H1 (cell line): ENCODE measurements at regions not wholly inside any gene's neighbourhood (a gene's known extent, or its start where the extent isn't known, plus 50 kb on each side); places are given as distances from the start of the nearest gene placed in this dataset.

Source experiments
- CTCF ChIA-PET: fragments of 300-600 bp; sonication (Branson Sonifier 250); formaldehyde crosslinking; loops from one replicate; lab custom pipeline; 2021; ENCODE audit not compliant: partially characterized antibody; lab: Charles Lee
- POLR2A ChIA-PET: fragments of 300-600 bp; sonication (Branson Sonifier 250); formaldehyde crosslinking; loops from one replicate; lab custom pipeline; 2021; ENCODE audit warnings: inconsistent platforms; ENCODE audit not compliant: partially characterized antibody; lab: Charles Lee
- DNase-seq, 2 experiments: peaks; one replicate each; pipeline versions ENCODE4 v3.0.0 to v3.0.0-alpha.2; 2010 to 2022; ENCODE audit warnings: low spot score in 2 of 2, low read depth in 1 of 2, mixed read lengths in 1 of 2
- FAIRE-seq: peaks from 2 replicates; lab custom pipeline; 2011; peaks lifted over from hg19 to GRCh38; lab: Jason Lieb, UNC
- H2AFZ ChIP-seq: 2 replicates; pipeline ENCODE4 v1.8.1; 2012; ENCODE audit warnings: low read length, inconsistent platforms
- H2AK5ac ChIP-seq: 2 replicates; pipeline ENCODE4 v1.6.1; 2013; ENCODE audit warnings: low read depth, low read length
- H2BK120ac ChIP-seq: replicated peaks from 2 replicates; pipeline ENCODE3; 2013; ENCODE audit warnings: low read depth, low read length, inconsistent platforms
- H2BK12ac ChIP-seq: 2 replicates; pipeline ENCODE4 v1.6.1; 2013; ENCODE audit warnings: low read depth, low read length
- H2BK15ac ChIP-seq: 2 replicates; pipeline ENCODE4 v1.6.1; 2013; ENCODE audit warnings: low read length
- H2BK20ac ChIP-seq: 2 replicates; pipeline ENCODE4 v1.6.1; 2013; ENCODE audit warnings: low read length
- H2BK5ac ChIP-seq: 2 replicates; pipeline ENCODE4 v1.6.1; 2013; ENCODE audit warnings: low read depth, low read length
- H3K14ac ChIP-seq: 2 replicates; pipeline ENCODE4 v1.6.1; 2013; ENCODE audit warnings: inconsistent platforms; ENCODE audit not compliant: insufficient read length
- H3K18ac ChIP-seq: 2 replicates; pipeline ENCODE4 v1.6.1; 2013; ENCODE audit warnings: low read length; ENCODE audit errors: extremely low read depth
- H3K23ac ChIP-seq: 2 replicates; pipeline ENCODE4 v1.6.1; 2013; ENCODE audit warnings: inconsistent platforms; ENCODE audit not compliant: insufficient read length
- H3K23me2 ChIP-seq: 2 replicates; pipeline ENCODE4 v1.6.1; 2013; ENCODE audit warnings: low read depth, low read length
- H3K27ac ChIP-seq: 2 replicates; pipeline ENCODE4 v1.6.1; 2011; ENCODE audit warnings: low read depth, low read length, inconsistent platforms
- H3K27me3 ChIP-seq, 4 experiments: replicated peaks in 1 of 4; 1 replicate in 1 of 4; 2 replicates in 3 of 4; pipeline versions ENCODE4 v1.6.1 to v1.8.1; 2011 to 2013; ENCODE audit warnings: low read length in 3 of 4, mild to moderate bottlenecking in 3 of 4, inconsistent platforms in 2 of 4, mixed read lengths in 2 of 4, moderate library complexity in 1 of 4; ENCODE audit not compliant: control insufficient read depth in 3 of 4, insufficient read depth in 3 of 4; ENCODE audit errors: extremely low read depth in 1 of 4
- H3K36me3 ChIP-seq, 4 experiments: 2 replicates each; pipeline versions ENCODE4 v1.6.1 to v1.8.1; 2011 to 2013; ENCODE audit warnings: mild to moderate bottlenecking in 4 of 4, low read length in 3 of 4, moderate library complexity in 2 of 4, control low read depth in 1 of 4, inconsistent platforms in 1 of 4; ENCODE audit not compliant: insufficient read depth in 4 of 4, control insufficient read depth in 2 of 4
- H3K4ac ChIP-seq: replicated peaks from 2 replicates; pipeline ENCODE3; 2013; ENCODE audit warnings: low read length, low read depth, mixed read lengths, inconsistent platforms; ENCODE audit not compliant: insufficient read length
- H3K4me1 ChIP-seq, 4 experiments: replicated peaks in 1 of 4; 1 replicate in 1 of 4; 2 replicates in 3 of 4; pipeline versions ENCODE4 v1.6.1 to v1.8.1; 2011 to 2013; ENCODE audit warnings: low read length in 3 of 4, inconsistent platforms in 2 of 4, mixed read lengths in 1 of 4; ENCODE audit not compliant: insufficient read depth in 4 of 4, control insufficient read depth in 3 of 4
- H3K4me2 ChIP-seq, 2 experiments: 2 replicates each; pipeline versions ENCODE4 v1.6.1 to v1.8.1; 2011 to 2013; ENCODE audit warnings: low read depth in 2 of 2, low read length in 2 of 2, control low read depth in 1 of 2, inconsistent platforms in 1 of 2, mild to moderate bottlenecking in 1 of 2; ENCODE audit not compliant: insufficient read depth in 1 of 2
- H3K4me3 ChIP-seq, 4 experiments: fragments of 200-600, 300-600 bp in 1 of 4; sonication (generic), shearing (Covaris generic), sonication (Bioruptor Twin) in 1 of 4; 2 replicates each; pipeline versions ENCODE4 v1.5.1 to v1.8.1; 2011 to 2016; ENCODE audit warnings: low read length in 4 of 4, low read depth in 3 of 4, control low read depth in 2 of 4, inconsistent platforms in 2 of 4, mild to moderate bottlenecking in 2 of 4, mixed read lengths in 1 of 4, moderate library complexity in 1 of 4; ENCODE audit not compliant: insufficient read depth in 2 of 4; ENCODE audit errors: extremely low read depth in 1 of 4
- H3K56ac ChIP-seq: replicated peaks from 2 replicates; pipeline ENCODE3; 2013; ENCODE audit warnings: low read depth, mild to moderate bottlenecking, mixed read lengths, low read length, inconsistent platforms; ENCODE audit not compliant: insufficient read length
- H3K79me1 ChIP-seq: 2 replicates; pipeline ENCODE4 v1.6.1; 2013; ENCODE audit warnings: low read depth, low read length, control low read depth
- H3K79me2 ChIP-seq, 2 experiments: 2 replicates each; pipeline versions ENCODE4 v1.6.1 to v1.8.1; 2012 to 2013; ENCODE audit warnings: low read length in 2 of 2, mild to moderate bottlenecking in 2 of 2, inconsistent platforms in 1 of 2; ENCODE audit not compliant: insufficient read depth in 2 of 2, control insufficient read depth in 1 of 2
- H3K9ac ChIP-seq, 4 experiments: replicated peaks in 1 of 4; 1 replicate in 1 of 4; 2 replicates in 3 of 4; pipeline versions ENCODE4 v1.6.1 to v1.8.1; 2011 to 2013; ENCODE audit warnings: low read depth in 3 of 4, low read length in 3 of 4, control low read depth in 2 of 4, mild to moderate bottlenecking in 2 of 4, moderate library complexity in 2 of 4, inconsistent platforms in 1 of 4; ENCODE audit errors: extremely low read depth in 1 of 4
- H3K9me3 ChIP-seq, 2 experiments: 2 replicates each; pipeline versions ENCODE4 v1.6.1 to v1.8.1; 2012 to 2013; ENCODE audit warnings: mild to moderate bottlenecking in 2 of 2, moderate library complexity in 2 of 2, control low read depth in 1 of 2, inconsistent platforms in 1 of 2, low read depth in 1 of 2, low read length in 1 of 2, mixed read lengths in 1 of 2; ENCODE audit not compliant: insufficient read depth in 2 of 2
- H4K20me1 ChIP-seq, 2 experiments: replicated peaks in 1 of 2; 2 replicates each; pipeline versions ENCODE3 to v1.8.1; 2011 to 2013; ENCODE audit warnings: inconsistent platforms in 2 of 2, low read length in 2 of 2, mild to moderate bottlenecking in 1 of 2; ENCODE audit not compliant: insufficient read depth in 2 of 2, control insufficient read depth in 1 of 2
- H4K5ac ChIP-seq: 2 replicates; pipeline ENCODE4 v1.6.1; 2013; ENCODE audit warnings: low read length, low read depth, mixed read lengths, inconsistent platforms; ENCODE audit not compliant: insufficient read length
- H4K8ac ChIP-seq: 2 replicates; pipeline ENCODE4 v1.8.0; 2013; ENCODE audit warnings: mild to moderate bottlenecking, moderate library complexity, low read length, inconsistent platforms; ENCODE audit not compliant: insufficient read depth; ENCODE audit errors: extremely low read depth
- H4K91ac ChIP-seq: replicated peaks from 2 replicates; pipeline ENCODE3; 2013; ENCODE audit warnings: low read length, mixed read lengths, inconsistent platforms; ENCODE audit not compliant: insufficient read length
- BACH1 ChIP-seq: IDR thresholded peaks from 2 replicates; pipeline ENCODE4 v1.6.1; 2012; ENCODE audit warnings: low read length, improper control_type of control experiment
- E2F6 ChIP-seq: IDR thresholded peaks from 2 replicates; pipeline ENCODE4 v1.6.1; 2012; ENCODE audit warnings: inconsistent platforms
- HDAC6 ChIP-seq: IDR thresholded peaks from one replicate; pipeline ENCODE4 v1.7.1; 2012; ENCODE audit warnings: low read depth, mild to moderate bottlenecking, inconsistent platforms, low read length, moderate library complexity
- KDM5A ChIP-seq: fragments of 200-600 bp; IDR thresholded peaks from 2 replicates; pipeline ENCODE4 v1.7.1; 2012; ENCODE audit warnings: mild to moderate bottlenecking, low read length, inconsistent platforms, mixed read lengths
- NANOG ChIP-seq: IDR thresholded peaks from 2 replicates; pipeline ENCODE4 v1.6.1; 2011; ENCODE audit warnings: low read length, low read depth, mild to moderate bottlenecking, inconsistent platforms; ENCODE audit not compliant: insufficient read depth, poor library complexity, severe bottlenecking
- NRF1 ChIP-seq: IDR thresholded peaks from 2 replicates; pipeline ENCODE4 v1.6.1; 2011; ENCODE audit warnings: mild to moderate bottlenecking, low read depth, low read length, improper control_type of control experiment
- PHF8 ChIP-seq: fragments of 200-600 bp; sonication (generic); conservative IDR thresholded peaks from 2 replicates; pipeline ENCODE4 v1.7.1; 2012; ENCODE audit warnings: low read depth, mild to moderate bottlenecking, inconsistent platforms, low read length, moderate library complexity
- POLR2A ChIP-seq, 2 experiments: IDR thresholded peaks; 1 replicate in 1 of 2; 2 replicates in 1 of 2; pipeline ENCODE4 v1.6.1; 2011; ENCODE audit warnings: low read depth in 2 of 2, low read length in 2 of 2, mild to moderate bottlenecking in 2 of 2; ENCODE audit errors: control extremely low read depth in 1 of 2
- POU5F1 ChIP-seq: IDR thresholded peaks from 2 replicates; pipeline ENCODE4 v1.6.1; 2011; ENCODE audit warnings: low read depth, mild to moderate bottlenecking, low read length, moderate library complexity
- SAP30 ChIP-seq: fragments of 300-600 bp; sonication (generic); IDR thresholded peaks from 2 replicates; pipeline ENCODE4 v1.7.1; 2012; ENCODE audit warnings: low read length, moderate library complexity, mild to moderate bottlenecking, inconsistent platforms; ENCODE audit not compliant: insufficient read depth, insufficient replicate concordance
- SIN3A ChIP-seq, 2 experiments: IDR thresholded peaks in 1 of 2; conservative IDR thresholded peaks in 1 of 2; 2 replicates each; pipeline ENCODE4 v1.6.1; 2011 to 2012; ENCODE audit warnings: low read length in 2 of 2, improper control_type of control experiment in 1 of 2, low read depth in 1 of 2, mild to moderate bottlenecking in 1 of 2
- SIX5 ChIP-seq: IDR thresholded peaks from 2 replicates; pipeline ENCODE4 v1.6.1; 2011; ENCODE audit warnings: mild to moderate bottlenecking, low read depth, low read length
- SP2 ChIP-seq: IDR thresholded peaks from 2 replicates; pipeline ENCODE4 v1.6.1; 2012; ENCODE audit warnings: mild to moderate bottlenecking, low read length, inconsistent platforms
- SUZ12 ChIP-seq: fragments of 200-600 bp; sonication (generic); IDR thresholded peaks from 2 replicates; pipeline ENCODE4 v1.6.1; 2012; ENCODE audit warnings: mild to moderate bottlenecking, inconsistent platforms, low read length, moderate library complexity, mixed read lengths
- TCF12 ChIP-seq: IDR thresholded peaks from 2 replicates; pipeline ENCODE4 v1.6.1; 2011; ENCODE audit warnings: low read depth, mild to moderate bottlenecking, low read length
- TEAD4 ChIP-seq: IDR thresholded peaks from 2 replicates; pipeline ENCODE4 v1.6.1; 2012; ENCODE audit warnings: low read depth, low read length, inconsistent platforms, mixed read lengths
- WGBS, 2 experiments: shearing (Covaris generic) in 1 of 2; methylation state at CpG; one replicate each; pipeline versions ENCODE4 v1.1.6 to v1.1.7; 2013 to 2015; ENCODE audit warnings: low lambda C conversion rate in 2 of 2, mixed read lengths in 2 of 2, inconsistent platforms in 1 of 2, low coverage in 1 of 2, missing lambda C conversion rate in 1 of 2; ENCODE audit not compliant: insufficient replicate concordance in 2 of 2, insufficient coverage in 1 of 2, insufficient read length in 1 of 2; ENCODE audit errors: extremely low coverage in 1 of 2, missing lambda C conversion rate in 1 of 2; 5-methylcytosine and 5-hydroxymethylcytosine counted together

- no peak overlapping the region for H2BK20ac ChIP-seq
- H2BK15ac ChIP-seq: no peak overlapping the region
- no peak overlapping the region for H4K91ac ChIP-seq
- 91% methylated on average over 4 of the region's 4 CpGs; no CpG with 5 or more reads in 1 of the 2 experiments for WGBS, 2 experiments
- H4K5ac ChIP-seq: no peak overlapping the region
- H2BK5ac ChIP-seq: no peak overlapping the region
- no peak overlapping the region for H3K18ac ChIP-seq
- no peak overlapping the region for H2AFZ ChIP-seq
- FAIRE-seq (no peak), DNase-seq (no peak)
- H2BK120ac ChIP-seq: no peak overlapping the region
- CTCF ChIA-PET: no interaction called here
- no peak overlapping the region for H3K23ac ChIP-seq
- no peaks in the 10 kb centered on the region for H3K27me3 ChIP-seq
- H2BK12ac ChIP-seq: no peak overlapping the region
- no peak overlapping the region for H3K56ac ChIP-seq
- POLR2A ChIA-PET: no interaction called here
- H3K79me2 ChIP-seq: no peaks in the 10 kb centered on the region
- H3K4me1 ChIP-seq: peaks cover 0 to 3% (median 0%) of the 10 kb centered on the region in 4 experiments; a peak in 2 of 7 replicates
- no peak overlapping the region for H3K4me3 ChIP-seq
- no peak overlapping the region for H3K9ac ChIP-seq
- no peaks in the 10 kb centered on the region for H3K9me3 ChIP-seq
- no peaks in the 10 kb centered on the region for H4K20me1 ChIP-seq
- H3K4me2 ChIP-seq: no peak overlapping the region
- H3K23me2 ChIP-seq: no peaks in the 10 kb centered on the region
- H3K4ac ChIP-seq: no peak overlapping the region
- no peak overlapping the region for H4K8ac ChIP-seq
- no peak overlapping the region for H3K27ac ChIP-seq
- H3K36me3 ChIP-seq: no peaks in the 10 kb centered on the region
- H3K14ac ChIP-seq: no peak overlapping the region
- no peak overlapping the region for H2AK5ac ChIP-seq
- no peaks in the 10 kb centered on the region for H3K79me1 ChIP-seq
- TF ChIP-seq NANOG: no peak
- TF ChIP-seq HDAC6: no peak
- TF ChIP-seq SP2: no peak
- no peak for TF ChIP-seq SIX5
- no peak for TF ChIP-seq SAP30
- no peak for TF ChIP-seq POU5F1
- no peak for TF ChIP-seq BACH1
- TF ChIP-seq KDM5A: no peak
- TF ChIP-seq TCF12: no peak
- TF ChIP-seq SIN3A (conservative IDR thresholded peaks at IDR 0.05 in 1 of 2, IDR thresholded peaks at IDR 0.05 in 1 of 2; ENCODE audit: low read depth in 1 of 2, low read length in 2 of 2): no peak
- no peak for TF ChIP-seq POLR2A (IDR thresholded peaks at IDR 0.05; ENCODE audit: control extremely low read depth in 1 of 2, low read depth in 2 of 2, low read length in 2 of 2)
- no peak for TF ChIP-seq NRF1
- no peak for TF ChIP-seq TEAD4
- TF ChIP-seq E2F6: no peak
- TF ChIP-seq PHF8: no peak
- no peak for TF ChIP-seq SUZ12
These were observed 67.1 kb downstream of the ATXN3L start for GRCh38 chrX:13252726-13253125.
